SK-N-SH (cell line): ENCODE measurements at regions not wholly inside any gene's neighbourhood (a gene's known extent, or its start where the extent isn't known, plus 50 kb on each side); places are given as distances from the start of the nearest gene placed in this dataset.

Experiments used
- MXI1 ChIP-seq: IDR thresholded peaks from 2 replicates; pipeline ENCODE4 v1.6.1; 2012; ENCODE audit warnings: mild to moderate bottlenecking, low read depth, low read length, improper control_type of control experiment
- POLR2AphosphoS5 ChIP-seq: IDR thresholded peaks from 2 replicates; pipeline ENCODE4 v1.6.1; 2012; ENCODE audit warnings: low read depth, low read length
- RAD21 ChIP-seq: IDR thresholded peaks from 2 replicates; pipeline ENCODE4 v1.6.1; 2012; ENCODE audit warnings: mild to moderate bottlenecking, low read length
- SIN3A ChIP-seq: IDR thresholded peaks from 2 replicates; pipeline ENCODE4 v1.6.1; 2012; ENCODE audit warnings: low read depth, mild to moderate bottlenecking, low read length, moderate library complexity, borderline replicate concordance
- SMC3 ChIP-seq: IDR thresholded peaks from 2 replicates; pipeline ENCODE4 v1.6.1; 2012; ENCODE audit warnings: low read depth, low read length, improper control_type of control experiment
- TF ChIP-seq, protein P1 (sequence below): fragments of 200-600 bp; sonication (generic); IDR thresholded peaks from 2 replicates; pipeline ENCODE4 v1.6.1; 2017; ENCODE audit warnings: antibody characterized with exemption, mild to moderate bottlenecking, moderate library complexity
- TF ChIP-seq, protein P2 (sequence below): IDR thresholded peaks from 2 replicates; pipeline ENCODE4 v1.4.0; 2012; ENCODE audit warnings: low read depth
- TF ChIP-seq, protein P3 (sequence below): IDR thresholded peaks from 2 replicates; pipeline ENCODE4 v1.6.1; 2012; ENCODE audit warnings: mild to moderate bottlenecking, low read depth, low read length, moderate library complexity

DNA sequence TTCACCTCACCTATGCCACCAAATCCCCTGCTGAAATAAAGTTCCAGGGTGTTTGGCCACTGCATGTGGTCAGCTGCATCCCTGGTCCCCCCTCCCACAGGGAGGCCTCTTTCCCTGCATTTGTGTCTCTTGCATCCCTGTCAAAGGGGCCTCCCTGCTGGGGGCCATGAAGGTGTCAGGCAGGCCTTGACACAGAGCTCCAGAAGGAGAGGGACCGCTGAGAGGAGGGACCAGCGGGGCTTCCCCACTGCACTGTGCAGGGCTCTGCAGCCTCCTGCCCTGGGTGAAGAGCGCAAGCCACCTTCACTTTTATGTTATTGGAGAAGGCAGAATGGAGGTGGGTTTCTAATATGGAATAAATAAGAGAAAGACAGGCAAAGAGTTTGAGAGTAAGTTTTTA, 230.2 kb downstream of the ANKRD30B start:
- no peak for TF ChIP-seq SIN3A
- TF ChIP-seq MXI1, result no peak
- TF ChIP-seq, protein P1, sequence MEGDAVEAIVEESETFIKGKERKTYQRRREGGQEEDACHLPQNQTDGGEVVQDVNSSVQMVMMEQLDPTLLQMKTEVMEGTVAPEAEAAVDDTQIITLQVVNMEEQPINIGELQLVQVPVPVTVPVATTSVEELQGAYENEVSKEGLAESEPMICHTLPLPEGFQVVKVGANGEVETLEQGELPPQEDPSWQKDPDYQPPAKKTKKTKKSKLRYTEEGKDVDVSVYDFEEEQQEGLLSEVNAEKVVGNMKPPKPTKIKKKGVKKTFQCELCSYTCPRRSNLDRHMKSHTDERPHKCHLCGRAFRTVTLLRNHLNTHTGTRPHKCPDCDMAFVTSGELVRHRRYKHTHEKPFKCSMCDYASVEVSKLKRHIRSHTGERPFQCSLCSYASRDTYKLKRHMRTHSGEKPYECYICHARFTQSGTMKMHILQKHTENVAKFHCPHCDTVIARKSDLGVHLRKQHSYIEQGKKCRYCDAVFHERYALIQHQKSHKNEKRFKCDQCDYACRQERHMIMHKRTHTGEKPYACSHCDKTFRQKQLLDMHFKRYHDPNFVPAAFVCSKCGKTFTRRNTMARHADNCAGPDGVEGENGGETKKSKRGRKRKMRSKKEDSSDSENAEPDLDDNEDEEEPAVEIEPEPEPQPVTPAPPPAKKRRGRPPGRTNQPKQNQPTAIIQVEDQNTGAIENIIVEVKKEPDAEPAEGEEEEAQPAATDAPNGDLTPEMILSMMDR, result no peak
- no peak for TF ChIP-seq SMC3
- no peak for TF ChIP-seq RAD21
- TF ChIP-seq POLR2AphosphoS5, result no peak
- TF ChIP-seq, protein P2, sequence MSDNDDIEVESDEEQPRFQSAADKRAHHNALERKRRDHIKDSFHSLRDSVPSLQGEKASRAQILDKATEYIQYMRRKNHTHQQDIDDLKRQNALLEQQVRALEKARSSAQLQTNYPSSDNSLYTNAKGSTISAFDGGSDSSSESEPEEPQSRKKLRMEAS, result no peak
- TF ChIP-seq, protein P3, sequence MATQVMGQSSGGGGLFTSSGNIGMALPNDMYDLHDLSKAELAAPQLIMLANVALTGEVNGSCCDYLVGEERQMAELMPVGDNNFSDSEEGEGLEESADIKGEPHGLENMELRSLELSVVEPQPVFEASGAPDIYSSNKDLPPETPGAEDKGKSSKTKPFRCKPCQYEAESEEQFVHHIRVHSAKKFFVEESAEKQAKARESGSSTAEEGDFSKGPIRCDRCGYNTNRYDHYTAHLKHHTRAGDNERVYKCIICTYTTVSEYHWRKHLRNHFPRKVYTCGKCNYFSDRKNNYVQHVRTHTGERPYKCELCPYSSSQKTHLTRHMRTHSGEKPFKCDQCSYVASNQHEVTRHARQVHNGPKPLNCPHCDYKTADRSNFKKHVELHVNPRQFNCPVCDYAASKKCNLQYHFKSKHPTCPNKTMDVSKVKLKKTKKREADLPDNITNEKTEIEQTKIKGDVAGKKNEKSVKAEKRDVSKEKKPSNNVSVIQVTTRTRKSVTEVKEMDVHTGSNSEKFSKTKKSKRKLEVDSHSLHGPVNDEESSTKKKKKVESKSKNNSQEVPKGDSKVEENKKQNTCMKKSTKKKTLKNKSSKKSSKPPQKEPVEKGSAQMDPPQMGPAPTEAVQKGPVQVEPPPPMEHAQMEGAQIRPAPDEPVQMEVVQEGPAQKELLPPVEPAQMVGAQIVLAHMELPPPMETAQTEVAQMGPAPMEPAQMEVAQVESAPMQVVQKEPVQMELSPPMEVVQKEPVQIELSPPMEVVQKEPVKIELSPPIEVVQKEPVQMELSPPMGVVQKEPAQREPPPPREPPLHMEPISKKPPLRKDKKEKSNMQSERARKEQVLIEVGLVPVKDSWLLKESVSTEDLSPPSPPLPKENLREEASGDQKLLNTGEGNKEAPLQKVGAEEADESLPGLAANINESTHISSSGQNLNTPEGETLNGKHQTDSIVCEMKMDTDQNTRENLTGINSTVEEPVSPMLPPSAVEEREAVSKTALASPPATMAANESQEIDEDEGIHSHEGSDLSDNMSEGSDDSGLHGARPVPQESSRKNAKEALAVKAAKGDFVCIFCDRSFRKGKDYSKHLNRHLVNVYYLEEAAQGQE, result no peak
